ENCODE measurements at regions not wholly inside any gene's neighbourhood (a gene's known extent, or its start where the extent isn't known, plus 50 kb on each side); places are given as distances from the start of the nearest gene placed in this dataset.
"Not testable (repeated sequence)": the region's sequence is repeated elsewhere in the genome, so short reads cannot be mapped to it uniquely, and the experiment has no call there.

GRCh38 chr3:191085091-191085490 lies 114.0 kb upstream of the OSTN start:
- no peak overlapping the region for H3K4me3 ChIP-seq (ENCODE audit: severe bottlenecking)
- ATAC-seq (ENCODE audit: low read depth), result no peak
- H3K4me1 ChIP-seq (ENCODE audit: insufficient read depth, poor library complexity, severe bottlenecking), result peaks cover 2% of the 10 kb centered on the region
- no peaks in the 10 kb centered on the region for H3K36me3 ChIP-seq (ENCODE audit: low read depth)
- no peak overlapping the region for H3K27ac ChIP-seq (ENCODE audit: poor library complexity, severe bottlenecking)
- TF ChIP-seq CTCF (IDR thresholded peaks at IDR 0.05; ENCODE audit: poor library complexity, severe bottlenecking), result no peak
- H3K27me3 ChIP-seq (ENCODE audit: insufficient read depth, poor library complexity, severe bottlenecking), result no peaks in the 10 kb centered on the region
- DNase-seq (ENCODE audit: low spot score), result no peak
- no peaks in the 10 kb centered on the region for H3K9me3 ChIP-seq (ENCODE audit: severe bottlenecking)

- not testable (repeated sequence) for DNase-seq (ENCODE audit: low spot score); H3K4me1 ChIP-seq (ENCODE audit: insufficient read depth, poor library complexity, severe bottlenecking); H3K27ac ChIP-seq (ENCODE audit: poor library complexity, severe bottlenecking); H3K36me3 ChIP-seq (ENCODE audit: low read depth); H3K27me3 ChIP-seq (ENCODE audit: insufficient read depth, poor library complexity, severe bottlenecking); H3K9me3 ChIP-seq (ENCODE audit: severe bottlenecking); H3K4me3 ChIP-seq (ENCODE audit: severe bottlenecking); ATAC-seq (ENCODE audit: low read depth)
Measured at GRCh38 chr3:191078913-191079312, 120.1 kb upstream of the OSTN start.

GRCh38 chr3:191076903-191077552 lies 122.0 kb upstream of the OSTN start:
- Histone ChIP-seq H3K9me3 (ENCODE audit: severe bottlenecking) (no peaks in the 10 kb centered on the region), H3K4me3 (ENCODE audit: severe bottlenecking) (no peak overlapping the region), H3K36me3 (ENCODE audit: low read depth) (no peaks in the 10 kb centered on the region), H3K27ac (ENCODE audit: poor library complexity, severe bottlenecking) (no peak overlapping the region), H3K27me3 (ENCODE audit: insufficient read depth, poor library complexity, severe bottlenecking) (no peaks in the 10 kb centered on the region), H3K4me1 (ENCODE audit: insufficient read depth, poor library complexity, severe bottlenecking) (no peaks in the 10 kb centered on the region)
- no peak for ATAC-seq (ENCODE audit: low read depth)
- no peak for TF ChIP-seq CTCF (IDR thresholded peaks at IDR 0.05; ENCODE audit: poor library complexity, severe bottlenecking)
- DNase-seq (ENCODE audit: low spot score), result no peak

GRCh38 chr3:191074511-191074910 lies 124.5 kb upstream of the OSTN start:
- H3K27ac ChIP-seq (ENCODE audit: poor library complexity, severe bottlenecking), result no peak overlapping the region
- H3K27me3 ChIP-seq (ENCODE audit: insufficient read depth, poor library complexity, severe bottlenecking), result no peaks in the 10 kb centered on the region
- ATAC-seq (ENCODE audit: low read depth) (no peak), DNase-seq (ENCODE audit: low spot score) (no peak)
- H3K9me3 ChIP-seq (ENCODE audit: severe bottlenecking), result no peaks in the 10 kb centered on the region
- H3K4me1 ChIP-seq (ENCODE audit: insufficient read depth, poor library complexity, severe bottlenecking), result peaks cover 21% of the 10 kb centered on the region
- H3K4me3 ChIP-seq (ENCODE audit: severe bottlenecking), result no peak overlapping the region
- no peaks in the 10 kb centered on the region for H3K36me3 ChIP-seq (ENCODE audit: low read depth)
- no peak for TF ChIP-seq CTCF (IDR thresholded peaks at IDR 0.05; ENCODE audit: poor library complexity, severe bottlenecking)

- Histone ChIP-seq H3K9me3 (ENCODE audit: severe bottlenecking) (no peaks in the 10 kb centered on the region), H3K4me3 (ENCODE audit: severe bottlenecking) (no peak overlapping the region), H3K27ac (ENCODE audit: poor library complexity, severe bottlenecking) (peak overlapping the region; percentile 74), H3K36me3 (ENCODE audit: low read depth) (no peaks in the 10 kb centered on the region), H3K27me3 (ENCODE audit: insufficient read depth, poor library complexity, severe bottlenecking) (no peaks in the 10 kb centered on the region), H3K4me1 (ENCODE audit: insufficient read depth, poor library complexity, severe bottlenecking) (peaks cover 50% of the 10 kb centered on the region)
- DNase-seq (ENCODE audit: low spot score) (no peak), ATAC-seq (ENCODE audit: low read depth) (no peak)
- no peak for TF ChIP-seq CTCF (IDR thresholded peaks at IDR 0.05; ENCODE audit: poor library complexity, severe bottlenecking)
Measured at GRCh38 chr3:191070762-191071403, 128.2 kb upstream of the OSTN start.
